ENCODE measurements at regions not wholly inside any gene's neighbourhood (a gene's known extent, or its start where the extent isn't known, plus 50 kb on each side); places are given as distances from the start of the nearest gene placed in this dataset.

DNA sequence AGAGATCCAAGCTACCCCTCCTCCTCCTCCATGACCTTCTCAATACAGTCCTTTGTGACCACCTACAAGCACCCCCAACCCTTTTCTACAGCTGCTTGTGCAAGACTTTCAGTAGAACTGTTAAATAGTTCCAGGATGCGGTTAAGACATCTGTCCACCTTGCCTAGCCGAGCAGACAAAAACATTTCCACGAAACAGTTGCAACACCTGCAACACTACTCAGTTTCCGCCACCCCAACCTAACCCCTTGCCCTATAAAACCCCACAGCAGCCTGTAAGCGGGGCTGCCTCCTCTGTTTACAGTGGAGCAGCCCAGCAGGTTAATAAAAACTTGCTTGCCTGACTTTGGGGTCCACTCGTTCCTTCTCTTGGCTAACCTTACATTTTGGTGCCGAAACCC, 1803.5 kb upstream of the CDH6 start:
- no peak for DNase-seq (ENCODE audit: low read depth in 4 of 4, low spot score in 2 of 4)

GRCh38 chr5:29387384-29387783, 1806.1 kb upstream of the CDH6 start:
- no peak for DNase-seq (ENCODE audit: low read depth in 4 of 4, low spot score in 2 of 4)

- DNase-seq (ENCODE audit: low read depth in 4 of 4, low spot score in 2 of 4), result no peak
Measured at GRCh38 chr5:29382780-29383179, 1810.7 kb upstream of the CDH6 start.

DNA sequence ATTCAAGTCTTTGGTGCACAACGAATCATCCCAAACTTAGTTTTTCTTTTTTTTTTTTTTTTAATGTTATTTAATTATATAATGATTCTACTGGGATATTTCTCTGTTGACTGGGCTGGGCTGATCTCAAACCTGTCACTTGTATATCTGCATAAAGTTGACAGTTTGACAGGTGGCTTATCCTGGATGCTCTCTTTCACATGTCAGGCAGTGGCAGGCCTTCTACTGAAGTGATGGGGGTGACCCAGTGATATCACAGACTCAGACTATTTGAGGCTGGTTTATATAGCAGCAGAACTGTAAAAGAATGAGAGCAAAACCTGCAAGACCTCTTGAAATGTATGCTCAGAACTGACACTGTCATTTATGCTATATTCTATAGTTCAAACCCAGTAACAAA, 1813.5 kb upstream of the CDH6 start:
- no peak for DNase-seq (ENCODE audit: low read depth in 4 of 4, low spot score in 2 of 4)

GRCh38 chr5:29379619-29380018, 1813.9 kb upstream of the CDH6 start:
- DNase-seq (ENCODE audit: low read depth in 4 of 4, low spot score in 2 of 4), result no peak

DNA sequence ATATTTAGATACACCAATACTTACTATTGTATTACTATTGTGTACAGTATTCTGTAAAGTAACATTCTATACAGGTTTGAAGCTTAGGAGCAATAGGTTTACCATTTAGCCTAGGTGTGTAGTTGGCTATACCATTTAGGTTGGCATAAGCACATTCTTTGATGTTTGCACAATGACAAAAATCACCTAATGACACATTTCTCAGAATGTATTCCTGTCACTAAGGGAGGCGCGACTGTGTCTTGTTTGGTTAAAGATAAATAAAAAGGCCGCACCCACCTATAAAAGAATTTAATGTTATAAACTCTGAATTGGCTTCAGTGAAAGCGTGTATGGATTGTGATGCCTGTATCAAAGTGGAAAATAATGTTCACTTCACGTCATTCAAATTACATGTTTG, 1815.4 kb upstream of the CDH6 start:
- DNase-seq (ENCODE audit: low read depth in 4 of 4, low spot score in 2 of 4), result no peak

DNA sequence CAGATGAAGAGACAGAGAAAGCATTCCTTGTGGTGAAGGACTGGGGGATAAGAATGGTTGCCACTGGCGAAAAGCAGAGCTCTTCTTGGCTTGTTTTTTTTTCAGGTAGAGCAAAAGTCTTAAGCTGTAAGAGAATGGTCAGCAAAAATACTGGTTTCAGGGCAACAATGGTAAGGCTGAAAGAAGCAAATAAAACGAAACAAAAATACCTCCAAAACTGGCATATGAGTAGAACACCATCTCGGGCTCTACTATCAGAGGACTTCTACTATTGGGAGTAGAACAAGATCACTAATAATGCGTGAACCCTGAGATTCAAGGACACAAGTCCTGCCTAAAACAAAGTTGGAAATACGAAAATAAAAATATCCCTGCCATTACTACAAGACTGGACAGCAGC, 1823.2 kb upstream of the CDH6 start:
- no peak for DNase-seq (ENCODE audit: low read depth in 4 of 4, low spot score in 2 of 4)

GRCh38 chr5:29367176-29367833, 1826.2 kb upstream of the CDH6 start:
- DNase-seq (ENCODE audit: low read depth in 4 of 4, low spot score in 2 of 4), result no peak

- DNase-seq (ENCODE audit: low read depth in 4 of 4, low spot score in 2 of 4), result no peak
Measured at GRCh38 chr5:29351170-29351569, 1842.3 kb upstream of the CDH6 start.

DNA sequence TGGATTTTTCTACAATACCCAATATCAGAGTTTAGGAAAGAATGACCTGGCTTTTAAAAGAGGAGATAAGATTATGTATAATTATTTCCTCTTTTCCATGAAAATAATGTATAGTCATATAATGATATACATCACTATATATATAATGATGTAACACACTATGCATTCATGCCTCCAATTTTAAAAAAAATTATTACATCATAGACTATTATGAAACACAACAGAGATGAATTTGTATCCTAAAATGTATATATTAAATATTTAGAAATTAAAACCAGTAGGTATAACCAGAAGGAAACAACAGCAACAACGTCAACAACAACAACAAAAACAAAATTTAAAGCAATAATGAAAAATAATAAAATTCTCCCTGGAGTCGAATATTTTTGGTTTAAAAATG, 1856.5 kb upstream of the CDH6 start:
- DNase-seq (ENCODE audit: low read depth in 4 of 4, low spot score in 2 of 4), result no peak

GRCh38 chr5:29321591-29321990, 1871.9 kb upstream of the CDH6 start:
- no peak for DNase-seq (ENCODE audit: low read depth in 4 of 4, low spot score in 2 of 4)

GRCh38 chr5:29309359-29309758, 1884.1 kb upstream of the CDH6 start:
- DNase-seq (ENCODE audit: low read depth in 4 of 4, low spot score in 2 of 4), result no peak

GRCh38 chr5:29307478-29307877, 1886.0 kb upstream of the CDH6 start:
- no peak for DNase-seq (ENCODE audit: low read depth in 4 of 4, low spot score in 2 of 4)

DNA sequence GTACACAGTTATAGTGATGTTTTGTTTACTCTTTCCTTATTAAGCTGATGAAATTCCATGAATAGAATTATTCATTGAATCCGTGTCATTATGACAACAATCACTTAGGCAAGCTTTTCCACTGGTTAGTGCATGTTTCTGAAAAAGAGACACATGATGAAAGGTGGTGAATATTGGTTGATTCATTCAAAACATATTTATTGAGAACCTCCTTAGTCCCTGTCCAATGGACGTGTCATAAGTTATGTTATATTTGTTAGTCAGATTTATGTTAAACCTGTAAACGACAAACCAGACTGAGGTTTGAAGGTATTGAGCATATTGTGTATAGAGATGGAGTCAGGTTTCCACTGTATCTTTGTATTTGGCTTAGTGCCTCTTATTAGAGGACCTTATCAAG, 1888.9 kb upstream of the CDH6 start:
- DNase-seq (ENCODE audit: low read depth in 4 of 4, low spot score in 2 of 4), result no peak

DNA sequence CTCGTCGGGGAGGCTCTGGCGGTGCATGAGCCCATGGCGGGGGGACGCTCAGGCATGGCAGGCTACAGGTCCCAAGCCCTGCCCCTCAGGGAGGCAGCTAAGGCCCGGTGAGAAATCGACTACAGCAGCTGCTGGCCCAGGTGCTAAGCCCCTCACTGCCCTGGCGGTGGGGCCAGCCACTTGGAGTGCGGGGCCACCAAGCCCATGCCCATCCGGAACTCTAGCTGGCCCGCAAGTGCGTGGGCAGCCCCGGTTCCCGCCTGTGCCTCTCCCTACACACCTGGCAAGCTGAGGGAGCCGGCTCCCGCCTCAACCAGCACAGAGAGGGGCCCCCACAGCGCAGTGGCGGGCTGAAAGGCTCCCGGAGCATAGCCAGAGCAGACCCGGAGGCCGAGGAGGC, 1896.9 kb upstream of the CDH6 start:
- DNase-seq (ENCODE audit: low read depth in 4 of 4, low spot score in 2 of 4), result no peak

DNA sequence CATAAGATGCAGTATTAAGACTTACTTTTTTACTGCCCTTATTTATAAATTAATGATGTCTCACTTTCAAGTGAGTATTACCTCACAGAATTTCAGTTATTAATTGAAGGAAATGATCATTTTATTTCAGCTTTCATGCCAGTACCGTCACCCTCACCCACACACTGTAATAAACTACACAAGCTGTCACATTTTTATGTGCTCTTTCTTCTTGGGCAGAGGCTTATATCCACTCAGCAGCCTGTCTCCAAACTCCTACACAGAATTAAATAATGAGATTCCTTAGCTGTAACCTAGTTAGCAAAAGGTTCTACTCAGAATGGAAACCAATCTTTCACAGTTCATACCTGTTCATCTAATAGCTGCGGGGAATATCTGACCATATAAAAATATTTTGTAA, 1915.8 kb upstream of the CDH6 start:
- DNase-seq (ENCODE audit: low read depth in 4 of 4, low spot score in 2 of 4), result no peak

DNA sequence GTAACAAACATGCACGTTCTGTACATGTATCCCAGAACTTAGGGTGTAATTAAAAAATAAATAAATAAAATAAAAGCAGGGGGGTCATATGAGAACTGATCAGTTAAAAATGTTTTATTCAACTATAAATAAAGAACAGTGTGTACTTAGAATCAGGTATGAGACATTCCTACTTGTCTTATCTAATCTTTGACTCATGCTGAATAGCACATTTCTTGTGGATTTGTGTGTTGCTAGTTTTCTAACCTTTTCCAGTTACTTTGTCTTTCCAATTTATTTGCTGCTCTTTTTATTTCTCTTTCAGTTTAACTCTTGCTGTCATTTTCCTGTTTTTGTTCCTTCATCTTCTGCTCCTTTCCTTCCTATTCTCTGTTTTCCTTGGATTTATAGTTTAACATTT, 1917.1 kb upstream of the CDH6 start:
- DNase-seq (ENCODE audit: low read depth in 4 of 4, low spot score in 2 of 4), result no peak

DNA sequence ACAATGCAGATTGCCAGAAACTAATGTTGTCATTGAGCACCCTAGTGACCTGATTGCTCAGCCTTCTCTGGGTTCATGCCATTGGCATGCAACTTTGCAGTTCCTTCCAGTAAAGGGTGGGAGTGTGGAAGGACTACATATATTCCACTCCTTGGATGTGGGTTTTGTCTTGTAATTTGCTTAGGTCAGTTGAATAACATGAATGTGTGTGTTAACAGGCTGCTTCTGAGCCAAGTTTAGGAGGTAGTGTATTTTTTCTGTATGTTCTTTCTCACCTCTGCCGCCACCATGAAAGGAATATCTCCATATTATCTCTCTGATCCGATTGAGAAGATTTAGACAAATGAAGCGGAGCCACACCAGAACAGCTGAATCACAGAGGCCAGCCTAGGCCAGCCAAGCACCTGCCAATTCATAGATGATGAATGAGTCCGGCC, 1929.6 kb upstream of the CDH6 start:
- DNase-seq (ENCODE audit: low read depth in 4 of 4, low spot score in 2 of 4), result no peak

- DNase-seq (ENCODE audit: low read depth in 4 of 4, low spot score in 2 of 4), result no peak
Measured at GRCh38 chr5:29262339-29263123, 1931.0 kb upstream of the CDH6 start.

DNA sequence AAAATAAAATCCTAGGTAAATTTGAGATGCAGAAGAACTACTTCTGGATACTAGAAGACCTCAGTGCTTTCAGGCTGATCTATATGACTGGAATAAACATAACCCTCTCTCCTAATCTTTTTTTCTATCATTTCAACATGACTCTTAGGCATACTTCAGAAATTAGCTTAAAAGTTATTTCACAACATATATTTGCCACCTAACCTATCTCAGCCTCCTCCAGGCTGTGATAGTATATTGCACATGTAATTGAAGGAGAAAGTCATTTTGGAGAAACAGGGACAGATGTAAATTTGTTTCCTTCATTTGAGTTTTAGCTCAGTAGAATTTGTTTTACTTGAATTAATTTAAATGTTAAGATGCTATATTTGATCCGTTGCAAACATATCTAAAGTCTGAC, 1932.3 kb upstream of the CDH6 start:
- DNase-seq (ENCODE audit: low read depth in 4 of 4, low spot score in 2 of 4), result no peak

- DNase-seq (ENCODE audit: low read depth in 4 of 4, low spot score in 2 of 4), result no peak
Measured at GRCh38 chr5:29252390-29252789, 1941.1 kb upstream of the CDH6 start.

DNA sequence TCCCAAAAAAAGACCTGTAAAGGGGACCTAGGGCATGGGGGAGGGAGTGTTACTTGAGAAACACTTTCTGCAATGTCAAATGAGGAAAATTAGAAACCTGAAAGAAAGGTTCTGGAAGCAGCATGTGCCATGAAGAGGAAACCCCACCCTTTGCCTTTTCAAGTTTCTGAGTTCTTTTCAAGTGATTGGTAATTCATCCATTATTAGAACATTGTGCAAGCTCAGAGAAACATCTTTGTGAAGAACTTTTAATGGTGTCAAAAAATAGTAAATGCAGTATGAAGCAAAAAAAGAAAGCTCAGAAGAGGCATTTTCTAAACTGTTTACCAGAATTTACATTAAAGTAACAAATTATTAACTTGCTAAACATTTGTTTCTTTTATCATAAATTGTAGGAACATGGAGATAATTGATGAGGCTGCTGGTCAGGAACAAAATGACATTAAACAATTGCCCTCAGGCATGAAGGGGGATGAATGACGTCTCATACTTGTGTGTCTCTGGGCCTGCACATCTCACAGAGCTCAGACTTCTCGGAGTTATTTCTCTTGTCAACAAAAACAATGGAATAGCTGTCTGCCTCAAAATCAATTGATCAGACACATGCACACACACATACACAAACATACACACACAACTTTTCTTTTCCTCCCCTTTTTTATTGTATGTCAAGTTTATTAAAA, 1946.0 kb upstream of the CDH6 start:
- no peak for DNase-seq (ENCODE audit: low read depth in 4 of 4, low spot score in 2 of 4)

All from left renal cortex interstitium (tissue), 4 donors.